ENCODE measurements at regions not wholly inside any gene's neighbourhood (a gene's known extent, or its start where the extent isn't known, plus 50 kb on each side); places are given as distances from the start of the nearest gene placed in this dataset.

- no peak overlapping the region for H3K4me3 ChIP-seq (ENCODE audit: low read depth, poor library complexity, severe bottlenecking)
- intact Hi-C loops (cut with DNase I; ENCODE audit: low total_unique reads): no loop called here
- DNase-seq (ENCODE audit: low spot score in 2 of 2): no peak
- 81 to 97% methylated on average over 4 of the region's 4 CpGs for WGBS, 2 donors
- TF ChIP-seq POLR2A (IDR thresholded peaks at IDR 0.05) (no peak), CTCF (IDR thresholded peaks at IDR 0.05) (no peak)
Measured at GRCh38 chr3:152760024-152760563, 74.8 kb upstream of the P2RY1 start.

DNA sequence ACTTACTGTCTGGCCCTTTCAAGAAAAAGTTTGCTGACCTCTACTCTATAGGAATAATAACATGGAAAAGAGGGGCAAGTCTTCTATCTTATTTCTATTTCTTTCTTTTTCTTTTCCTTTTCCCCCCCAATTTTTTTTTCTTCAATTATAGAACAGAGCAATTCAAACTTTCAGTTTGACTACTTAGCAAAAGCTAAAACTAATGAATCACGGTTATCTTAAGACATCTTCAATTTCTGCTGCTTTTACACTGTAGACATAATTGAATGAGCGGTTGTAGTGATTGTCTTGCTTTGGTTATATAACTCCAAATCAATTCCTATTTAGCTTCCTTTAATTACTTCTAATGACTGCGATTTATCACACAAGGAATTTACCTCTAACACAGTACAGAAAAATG lies 74.3 kb upstream of the P2RY1 start:
- intact Hi-C loops (cut with DNase I; ENCODE audit: low total_unique reads): no loop called here
- H3K4me3 ChIP-seq (ENCODE audit: low read depth, poor library complexity, severe bottlenecking): no peak overlapping the region
- no peak for DNase-seq (ENCODE audit: low spot score in 2 of 2)
- WGBS, 2 donors: 98 to 99% methylated on average over 3 of the region's 3 CpGs
- TF ChIP-seq CTCF (IDR thresholded peaks at IDR 0.05) (no peak), POLR2A (IDR thresholded peaks at IDR 0.05) (no peak)

- intact Hi-C loops (cut with DNase I; ENCODE audit: low total_unique reads): no loop called here
- WGBS, 2 donors: 77 to 81% methylated on average over 3 of the region's 3 CpGs
- no peak for DNase-seq (ENCODE audit: low spot score in 2 of 2)
- no peak for TF ChIP-seq CTCF (IDR thresholded peaks at IDR 0.05)
- no peak for TF ChIP-seq POLR2A (IDR thresholded peaks at IDR 0.05)
- H3K4me3 ChIP-seq (ENCODE audit: low read depth, poor library complexity, severe bottlenecking): no peak overlapping the region
Measured at GRCh38 chr3:152768478-152768877, 66.5 kb upstream of the P2RY1 start.

- DNase-seq (ENCODE audit: low spot score in 2 of 2): no peak
- intact Hi-C loops (cut with DNase I; ENCODE audit: low total_unique reads): no loop called here
- H3K4me3 ChIP-seq (ENCODE audit: low read depth, poor library complexity, severe bottlenecking): no peak overlapping the region
- TF ChIP-seq CTCF (IDR thresholded peaks at IDR 0.05) (no peak), POLR2A (IDR thresholded peaks at IDR 0.05) (no peak)
Measured at GRCh38 chr3:152769523-152769922, 65.4 kb upstream of the P2RY1 start.

- intact Hi-C loops (cut with DNase I; ENCODE audit: low total_unique reads): no loop called here
- H3K4me3 ChIP-seq (ENCODE audit: low read depth, poor library complexity, severe bottlenecking): no peak overlapping the region
- no peak for DNase-seq (ENCODE audit: low spot score in 2 of 2)
- WGBS, 2 donors: 72 to 87% methylated on average over 2 of the region's 2 CpGs
- TF ChIP-seq CTCF (IDR thresholded peaks at IDR 0.05): no peak
- TF ChIP-seq POLR2A (IDR thresholded peaks at IDR 0.05): no peak
Measured at GRCh38 chr3:152770296-152770695, 64.6 kb upstream of the P2RY1 start.

GRCh38 chr3:152771120-152771519 lies 63.8 kb upstream of the P2RY1 start:
- no peak for TF ChIP-seq CTCF (IDR thresholded peaks at IDR 0.05)
- TF ChIP-seq POLR2A (IDR thresholded peaks at IDR 0.05): no peak
- intact Hi-C loops (cut with DNase I; ENCODE audit: low total_unique reads): no loop called here
- DNase-seq (ENCODE audit: low spot score in 2 of 2): no peak
- 98 to 100% methylated on average over 1 of the region's 1 CpG for WGBS, 2 donors
- no peak overlapping the region for H3K4me3 ChIP-seq (ENCODE audit: low read depth, poor library complexity, severe bottlenecking)

Data from lower leg skin (tissue), 4 donors.